HepG2 (cell line): ENCODE measurements at regions not wholly inside any gene's neighbourhood (a gene's known extent, or its start where the extent isn't known, plus 50 kb on each side); places are given as distances from the start of the nearest gene placed in this dataset.

Source experiments
- ATAC-seq: fragments of 200-7000 bp; cut with Tn5 transposase; 3 replicates; pipeline ENCODE4 v1.9.1; 2020; ENCODE audit warnings: mild to moderate bottlenecking, moderate library complexity
- BruUV-seq: library from RNA; stranded (reverse); fragments of 400-500 nt; replicated peaks from 2 replicates; lab custom pipeline; 2021; lab: Mats Ljungman, UMichigan
- CTCF ChIA-PET: fragments of 300-600 bp; formaldehyde crosslinking; extraction: SDS; loops from one replicate; lab custom pipeline; 2021; ENCODE audit warnings: low total read pairs, inconsistent platforms, low intra/inter-chr PET ratio; lab: Yijun Ruan, JAX
- POLR2A ChIA-PET: fragments of 350-600 bp; sonication (Branson Sonifier 250); formaldehyde crosslinking; loops from one replicate; lab custom pipeline; 2020; ENCODE audit warnings: antibody characterized with exemption, inconsistent platforms; lab: Yijun Ruan, JAX
- DNase-seq: peaks from one replicate; pipeline ENCODE4 v3.0.0-alpha.2; 2015; ENCODE audit warnings: low spot score
- FAIRE-seq: peaks from 3 replicates; lab custom pipeline; 2011; peaks lifted over from hg19 to GRCh38; lab: Jason Lieb, UNC
- H2AFZ ChIP-seq: one replicate; pipeline ENCODE4 v1.6.1; 2011; ENCODE audit warnings: low read length, inconsistent platforms
- H3K27ac ChIP-seq: fragments of 300-600 bp; 3 replicates; pipeline ENCODE4 v1.8.0; 2011; ENCODE audit warnings: mixed run types, mild to moderate bottlenecking, mixed read lengths, low read length, inconsistent platforms; ENCODE audit not compliant: insufficient read depth; ENCODE audit errors: extremely low read length
- H3K27me3 ChIP-seq, 2 experiments: fragments of 200-600 bp in 1 of 2; 2 replicates in 1 of 2; 3 replicates in 1 of 2; pipeline versions ENCODE4 v1.6.0 to v1.8.0; 2011; ENCODE audit warnings: low read length in 2 of 2, mild to moderate bottlenecking in 2 of 2, moderate library complexity in 2 of 2, inconsistent platforms in 1 of 2; ENCODE audit not compliant: insufficient read depth in 2 of 2, control insufficient read depth in 1 of 2
- H3K36me3 ChIP-seq, 2 experiments: fragments of 200-600 bp in 1 of 2; replicated peaks in 1 of 2; 2 replicates in 1 of 2; 3 replicates in 1 of 2; pipeline versions ENCODE4 v1.5.1 to v1.8.0; 2011; ENCODE audit warnings: low read length in 2 of 2, inconsistent platforms in 1 of 2; ENCODE audit not compliant: insufficient read depth in 2 of 2, control insufficient read depth in 1 of 2
- H3K4me1 ChIP-seq: 2 replicates; pipeline ENCODE4 v1.5.1; 2012; ENCODE audit warnings: low read length, inconsistent platforms; ENCODE audit not compliant: insufficient read depth
- H3K4me2 ChIP-seq: 2 replicates; pipeline ENCODE4 v1.6.0; 2011; ENCODE audit warnings: low read depth, low read length, inconsistent platforms
- H3K4me3 ChIP-seq, 3 experiments: fragments of 200-600 bp in 1 of 3; sonication (generic), shearing (Covaris generic) in 1 of 3; replicated peaks in 1 of 3; 2 replicates each; pipeline ENCODE4 v1.5.1; 2011 to 2016; ENCODE audit warnings: low read length in 3 of 3, inconsistent platforms in 2 of 3, low read depth in 2 of 3, mild to moderate bottlenecking in 2 of 3, control low read depth in 1 of 3, mixed read lengths in 1 of 3; ENCODE audit not compliant: insufficient read depth in 1 of 3
- H3K79me2 ChIP-seq: one replicate; pipeline ENCODE4 v1.6.1; 2011; ENCODE audit warnings: low read length, inconsistent platforms; ENCODE audit not compliant: insufficient read depth
- H3K9ac ChIP-seq: 2 replicates; pipeline ENCODE4 v1.6.0; 2011; ENCODE audit warnings: mild to moderate bottlenecking, low read depth, low read length, inconsistent platforms; ENCODE audit not compliant: insufficient read depth
- H3K9me3 ChIP-seq: 2 replicates; pipeline ENCODE4 v1.5.1; 2012; ENCODE audit warnings: mild to moderate bottlenecking, low read length
- H4K20me1 ChIP-seq: 2 replicates; pipeline ENCODE4 v1.6.0; 2011; ENCODE audit warnings: inconsistent platforms, mild to moderate bottlenecking, low read length, moderate library complexity; ENCODE audit not compliant: insufficient read depth
- FOXP1 ChIP-seq, 2 experiments: fragments of 450-650 bp in 1 of 2; IDR thresholded peaks; 2 replicates each; pipeline ENCODE4 v1.6.1; 2017 to 2018; ENCODE audit warnings: antibody characterized with exemption in 1 of 2
- NR0B2 ChIP-seq: sonication (generic); formaldehyde crosslinking; IDR thresholded peaks from 2 replicates; pipeline ENCODE4 v1.4.0; 2020; ENCODE audit warnings: mild to moderate bottlenecking, missing genetic modification reagents
- RAD21 ChIP-seq: fragments of 450-650 bp; formaldehyde crosslinking; IDR thresholded peaks from 2 replicates; pipeline ENCODE4 v1.5.0; 2020; ENCODE audit warnings: mild to moderate bottlenecking
- SRF ChIP-seq: IDR thresholded peaks from 2 replicates; pipeline ENCODE4 v1.6.1; 2011; ENCODE audit warnings: mild to moderate bottlenecking, low read depth, low read length, moderate library complexity
- ZNF225 ChIP-seq: sonication (generic); formaldehyde crosslinking; IDR thresholded peaks from 2 replicates; pipeline ENCODE4 v1.4.0; 2020; ENCODE audit warnings: mild to moderate bottlenecking, missing genetic modification reagents
- ZNF468 ChIP-seq: sonication (generic); formaldehyde crosslinking; IDR thresholded peaks from 2 replicates; pipeline ENCODE4 v1.8.0; 2022; ENCODE audit warnings: mild to moderate bottlenecking, moderate library complexity, missing genetic modification reagents
- WGBS: methylation state at CpG from one replicate; pipeline ENCODE4 v1.1.6; 2017; ENCODE audit warnings: low lambda C conversion rate; 5-methylcytosine and 5-hydroxymethylcytosine counted together
- in situ Hi-C: cut with HindIII; loops from 2 replicates; pipeline ENCODE4 v1.10.0; 2017; ENCODE audit warnings: low pct_unique_long_range_greater_than_20kb; ENCODE audit not compliant: extremely low pct_ligation_motif_present
- intact Hi-C: fragments of 100-400 bp; cut with micrococcal nuclease; formaldehyde crosslinking; loops from one replicate; pipeline ENCODE4 v1.10.0; 2022; ENCODE audit not compliant: unreplicated experiment
- TF ChIP-seq, protein P1 (sequence below): sonication (generic); formaldehyde crosslinking; IDR thresholded peaks from 2 replicates; pipeline ENCODE4 v1.8.0; 2023; ENCODE audit warnings: mild to moderate bottlenecking, missing genetic modification reagents
- TF ChIP-seq, protein P2 (sequence below): sonication (generic); formaldehyde crosslinking; IDR thresholded peaks from 2 replicates; pipeline ENCODE4 v1.4.0; 2020; ENCODE audit warnings: mild to moderate bottlenecking, missing genetic modification reagents
- TF ChIP-seq, protein P3 (sequence below): sonication (generic); formaldehyde crosslinking; IDR thresholded peaks from 2 replicates; pipeline ENCODE4 v1.8.0; 2022; ENCODE audit warnings: mild to moderate bottlenecking, missing genetic modification reagents, moderate library complexity

- BruUV-seq, result no TSS peak
- ATAC-seq, result no peak
These were observed 484.6 kb upstream of the PLXNA2 start for GRCh38 chr1:208728815-208729214.

More at GRCh38 chr1:208728815-208729214, 484.6 kb upstream of the PLXNA2 start:
- TF ChIP-seq FOXP1 (IDR thresholded peaks at IDR 0.05) (no peak), FOXP1 (CRISPR knock-in tag; IDR thresholded peaks at IDR 0.05) (no peak), ZNF468 (CRISPR knock-in tag) (no peak), RAD21 (CRISPR knock-in tag) (no peak), ZNF225 (CRISPR knock-in tag) (no peak), NR0B2 (no peak), SRF (no peak)
- TF ChIP-seq, protein P1, sequence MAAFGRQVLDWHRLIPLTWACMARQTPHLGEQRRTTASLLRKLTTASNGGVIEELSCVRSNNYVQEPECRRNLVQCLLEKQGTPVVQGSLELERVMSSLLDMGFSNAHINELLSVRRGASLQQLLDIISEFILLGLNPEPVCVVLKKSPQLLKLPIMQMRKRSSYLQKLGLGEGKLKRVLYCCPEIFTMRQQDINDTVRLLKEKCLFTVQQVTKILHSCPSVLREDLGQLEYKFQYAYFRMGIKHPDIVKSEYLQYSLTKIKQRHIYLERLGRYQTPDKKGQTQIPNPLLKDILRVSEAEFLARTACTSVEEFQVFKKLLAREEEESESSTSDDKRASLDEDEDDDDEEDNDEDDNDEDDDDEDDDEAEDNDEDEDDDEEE (CRISPR knock-in tag), result no peak
- TF ChIP-seq, protein P2, sequence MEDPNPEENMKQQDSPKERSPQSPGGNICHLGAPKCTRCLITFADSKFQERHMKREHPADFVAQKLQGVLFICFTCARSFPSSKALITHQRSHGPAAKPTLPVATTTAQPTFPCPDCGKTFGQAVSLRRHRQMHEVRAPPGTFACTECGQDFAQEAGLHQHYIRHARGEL (CRISPR knock-in tag), result no peak
- TF ChIP-seq, protein P3, sequence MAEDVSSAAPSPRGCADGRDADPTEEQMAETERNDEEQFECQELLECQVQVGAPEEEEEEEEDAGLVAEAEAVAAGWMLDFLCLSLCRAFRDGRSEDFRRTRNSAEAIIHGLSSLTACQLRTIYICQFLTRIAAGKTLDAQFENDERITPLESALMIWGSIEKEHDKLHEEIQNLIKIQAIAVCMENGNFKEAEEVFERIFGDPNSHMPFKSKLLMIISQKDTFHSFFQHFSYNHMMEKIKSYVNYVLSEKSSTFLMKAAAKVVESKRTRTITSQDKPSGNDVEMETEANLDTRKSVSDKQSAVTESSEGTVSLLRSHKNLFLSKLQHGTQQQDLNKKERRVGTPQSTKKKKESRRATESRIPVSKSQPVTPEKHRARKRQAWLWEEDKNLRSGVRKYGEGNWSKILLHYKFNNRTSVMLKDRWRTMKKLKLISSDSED (CRISPR knock-in tag), result no peak
- H3K36me3 ChIP-seq, result no peaks in the 10 kb centered on the region
- no peaks in the 10 kb centered on the region for H3K79me2 ChIP-seq
- H3K4me1 ChIP-seq, result no peaks in the 10 kb centered on the region
- H3K4me3 ChIP-seq, result no peak overlapping the region
- in situ Hi-C loops (no loop called here), intact Hi-C loops (no loop called here)
- H3K27ac ChIP-seq, result no peak overlapping the region
- no peaks in the 10 kb centered on the region for H4K20me1 ChIP-seq
- no peak for DNase-seq
- no peak overlapping the region for H3K9ac ChIP-seq
- H3K27me3 ChIP-seq, result no peaks in the 10 kb centered on the region
- no peak for FAIRE-seq
- no peak overlapping the region for H3K4me2 ChIP-seq
- ChIA-PET CTCF (no interaction called here), POLR2A (no interaction called here)
- WGBS, result 7% methylated on average over 1 of the region's 1 CpG
- H3K9me3 ChIP-seq, result peaks cover 40% of the 10 kb centered on the region
- no peak overlapping the region for H2AFZ ChIP-seq
